Hepatocyte (in vitro differentiated cells): ENCODE measurements at regions not wholly inside any gene's neighbourhood (a gene's known extent, or its start where the extent isn't known, plus 50 kb on each side); places are given as distances from the start of the nearest gene placed in this dataset.

Source experiments
- CTCF ChIP-seq: fragments of 200-600 bp; sonication (generic); IDR thresholded peaks from 2 replicates; pipeline ENCODE4 v1.5.1; 2016; ENCODE audit warnings: antibody characterized with exemption, mild to moderate bottlenecking; ENCODE audit not compliant: poor library complexity
- EZH2 ChIP-seq: fragments of 200-600 bp; sonication (generic); IDR thresholded peaks from 2 replicates; pipeline ENCODE4 v1.6.1; 2016; ENCODE audit warnings: antibody characterized with exemption, mild to moderate bottlenecking, borderline replicate concordance

GRCh38 chr4:20122198-20122988, 129.3 kb upstream of the SLIT2 start:
- TF ChIP-seq CTCF: no peak
- TF ChIP-seq EZH2: no peak
